ENCODE measurements at regions not wholly inside any gene's neighbourhood (a gene's known extent, or its start where the extent isn't known, plus 50 kb on each side); places are given as distances from the start of the nearest gene placed in this dataset.

DNA sequence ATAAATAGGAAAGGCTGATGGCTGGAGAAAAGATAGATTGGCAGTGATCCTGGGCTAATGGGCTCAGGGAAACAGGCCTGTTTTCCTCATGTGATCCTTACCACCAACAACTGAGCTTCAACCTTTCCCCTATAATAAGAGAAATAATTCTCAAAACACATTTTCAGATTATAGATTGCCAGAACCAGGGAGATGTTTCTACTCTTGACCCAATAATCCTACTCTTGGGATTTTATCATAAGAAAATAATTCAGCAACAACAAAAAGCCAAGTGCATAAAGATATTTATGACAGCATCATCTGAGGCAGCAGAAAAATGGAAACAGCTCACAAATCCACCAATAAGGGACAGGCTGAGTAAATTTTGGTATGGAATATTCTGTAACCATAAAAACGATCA is 54.3 kb downstream of the ADM start:
- TF ChIP-seq CTCF (IDR thresholded peaks at IDR 0.05): no peak
- no peak for TF ChIP-seq EHF (CRISPR knock-in tag; IDR thresholded peaks at IDR 0.05)
- TF ChIP-seq POLR2A (IDR thresholded peaks at IDR 0.05; ENCODE audit: low read length): no peak
- TF ChIP-seq, protein P1, sequence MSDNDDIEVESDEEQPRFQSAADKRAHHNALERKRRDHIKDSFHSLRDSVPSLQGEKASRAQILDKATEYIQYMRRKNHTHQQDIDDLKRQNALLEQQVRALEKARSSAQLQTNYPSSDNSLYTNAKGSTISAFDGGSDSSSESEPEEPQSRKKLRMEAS (IDR thresholded peaks at IDR 0.05): no peak
- TF ChIP-seq ESRRA (IDR thresholded peaks at IDR 0.05; ENCODE audit: borderline replicate concordance, low read length): no peak
- no peak for TF ChIP-seq RAD21 (conservative IDR thresholded peaks at IDR 0.05 in 1 of 2, IDR thresholded peaks at IDR 0.05 in 1 of 2)
